ENCODE measurements at regions not wholly inside any gene's neighbourhood (a gene's known extent, or its start where the extent isn't known, plus 50 kb on each side); places are given as distances from the start of the nearest gene placed in this dataset.

DNA sequence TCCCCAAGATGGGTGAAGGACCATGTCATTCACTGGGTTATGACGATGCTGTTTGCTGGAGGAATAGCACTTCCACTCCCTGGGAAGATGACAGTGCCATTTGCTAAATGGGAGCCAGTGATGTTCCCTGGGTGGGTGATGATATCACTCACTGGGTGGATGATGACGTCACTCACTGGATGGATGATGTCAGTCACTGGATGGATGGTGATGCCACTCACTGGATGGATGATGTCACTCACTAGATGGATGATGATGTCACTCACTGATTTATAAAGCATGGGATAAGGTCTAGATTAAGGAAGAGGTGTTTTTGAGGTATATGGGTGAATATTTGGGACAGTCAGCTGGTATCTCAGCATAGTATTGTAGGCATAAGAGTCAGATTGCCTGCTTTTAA is 457.2 kb downstream of the AJAP1 start:
- intact Hi-C loops (cut with micrococcal nuclease): no loop called here
- ChIA-PET CTCF (no interaction called here), POLR2A (no interaction called here)
- Mint-ChIP-seq H3K27ac (no peak overlapping the region), H3K27me3 (peaks cover 6% of the 10 kb centered on the region), H3K36me3 (ENCODE audit: low read depth) (no peaks in the 10 kb centered on the region), H3K4me3 (no peak overlapping the region), H3K9me3 (no peaks in the 10 kb centered on the region), H3K4me1 (no peaks in the 10 kb centered on the region)
- DNase-seq: no peak
- TF ChIP-seq, protein P1, sequence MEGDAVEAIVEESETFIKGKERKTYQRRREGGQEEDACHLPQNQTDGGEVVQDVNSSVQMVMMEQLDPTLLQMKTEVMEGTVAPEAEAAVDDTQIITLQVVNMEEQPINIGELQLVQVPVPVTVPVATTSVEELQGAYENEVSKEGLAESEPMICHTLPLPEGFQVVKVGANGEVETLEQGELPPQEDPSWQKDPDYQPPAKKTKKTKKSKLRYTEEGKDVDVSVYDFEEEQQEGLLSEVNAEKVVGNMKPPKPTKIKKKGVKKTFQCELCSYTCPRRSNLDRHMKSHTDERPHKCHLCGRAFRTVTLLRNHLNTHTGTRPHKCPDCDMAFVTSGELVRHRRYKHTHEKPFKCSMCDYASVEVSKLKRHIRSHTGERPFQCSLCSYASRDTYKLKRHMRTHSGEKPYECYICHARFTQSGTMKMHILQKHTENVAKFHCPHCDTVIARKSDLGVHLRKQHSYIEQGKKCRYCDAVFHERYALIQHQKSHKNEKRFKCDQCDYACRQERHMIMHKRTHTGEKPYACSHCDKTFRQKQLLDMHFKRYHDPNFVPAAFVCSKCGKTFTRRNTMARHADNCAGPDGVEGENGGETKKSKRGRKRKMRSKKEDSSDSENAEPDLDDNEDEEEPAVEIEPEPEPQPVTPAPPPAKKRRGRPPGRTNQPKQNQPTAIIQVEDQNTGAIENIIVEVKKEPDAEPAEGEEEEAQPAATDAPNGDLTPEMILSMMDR (IDR thresholded peaks at IDR 0.05): no peak
- no peak for ATAC-seq (ENCODE audit: low read depth)

DNA sequence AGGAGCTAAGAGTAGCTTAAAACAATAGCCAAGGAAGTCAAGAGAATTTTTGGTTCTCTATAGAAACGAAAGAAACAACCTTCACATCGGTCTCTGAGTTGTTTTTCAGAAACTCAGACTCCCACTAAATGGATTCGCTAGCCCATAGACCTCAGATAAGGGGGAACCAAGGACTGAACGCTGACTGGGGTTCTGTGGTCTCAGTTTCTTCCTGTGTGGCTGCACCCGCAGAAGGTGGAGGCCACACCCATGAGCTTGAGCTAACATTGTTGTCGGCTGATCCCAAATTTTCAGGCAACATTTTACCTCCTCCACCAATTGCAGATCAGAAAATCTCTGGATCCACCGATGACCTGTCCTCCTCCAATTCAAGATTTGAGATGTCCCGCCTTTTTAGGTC is 456.1 kb downstream of the AJAP1 start:
- no peaks in the 10 kb centered on the region for H3K4me1 Mint-ChIP-seq
- H3K27ac Mint-ChIP-seq: no peak overlapping the region
- POLR2A ChIA-PET: no interaction called here
- intact Hi-C loops (cut with micrococcal nuclease): no loop called here
- no peaks in the 10 kb centered on the region for H3K9me3 Mint-ChIP-seq
- H3K27me3 Mint-ChIP-seq: peaks cover 6% of the 10 kb centered on the region
- TF ChIP-seq, protein P1 (IDR thresholded peaks at IDR 0.05): no peak
- H3K4me3 Mint-ChIP-seq: no peak overlapping the region
- H3K36me3 Mint-ChIP-seq (ENCODE audit: low read depth): no peaks in the 10 kb centered on the region
- CTCF ChIA-PET: no interaction called here
- ATAC-seq (ENCODE audit: low read depth): no peak
- DNase-seq: no peak

DNA sequence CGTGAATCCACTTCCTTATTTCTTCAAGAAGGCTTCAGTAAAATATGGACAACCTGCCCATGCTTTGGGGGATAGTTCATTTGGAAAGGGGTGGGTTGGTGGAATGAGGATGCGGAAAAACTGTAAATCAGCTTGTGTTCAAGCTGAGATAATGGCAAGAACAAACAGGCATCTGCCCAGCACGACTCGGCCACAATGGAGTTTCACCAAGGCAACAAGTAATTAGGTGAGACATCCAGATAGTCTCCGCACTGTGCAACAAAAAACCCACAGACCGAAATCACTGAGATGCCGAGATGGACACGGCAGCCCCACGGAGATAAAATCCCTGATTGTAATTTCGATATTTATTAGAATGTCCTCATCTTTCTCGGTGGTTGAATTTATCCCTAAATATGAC is 455.2 kb downstream of the AJAP1 start:
- ATAC-seq (ENCODE audit: low read depth): no peak
- intact Hi-C loops (cut with micrococcal nuclease): no loop called here
- Mint-ChIP-seq H3K9me3 (no peaks in the 10 kb centered on the region), H3K27ac (no peak overlapping the region), H3K4me1 (no peaks in the 10 kb centered on the region), H3K27me3 (peaks cover 6% of the 10 kb centered on the region), H3K36me3 (ENCODE audit: low read depth) (no peaks in the 10 kb centered on the region), H3K4me3 (no peak overlapping the region)
- POLR2A ChIA-PET: no interaction called here
- DNase-seq: no peak
- CTCF ChIA-PET: no interaction called here
- TF ChIP-seq, protein P1 (IDR thresholded peaks at IDR 0.05): no peak

DNA sequence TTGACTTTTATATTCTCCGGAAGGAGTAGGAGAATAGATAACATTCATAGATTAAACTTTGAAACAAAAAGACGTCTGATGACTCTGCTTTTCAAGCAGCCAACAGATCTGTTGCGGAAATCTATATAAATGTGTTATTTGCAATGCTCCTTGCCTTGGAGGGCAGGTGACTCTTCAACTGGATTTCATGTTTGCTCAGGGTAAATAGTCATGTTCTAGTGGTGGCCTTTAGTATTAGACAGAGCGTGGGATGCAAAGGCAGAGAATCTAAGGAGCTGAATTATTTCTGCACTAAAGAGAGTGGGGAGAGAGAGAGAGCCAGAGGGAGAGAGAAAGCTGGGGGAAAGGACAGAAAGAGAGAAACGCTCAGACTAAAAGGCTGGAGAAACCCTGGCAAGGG is 454.3 kb downstream of the AJAP1 start:
- Mint-ChIP-seq H3K27me3 (peaks cover 6% of the 10 kb centered on the region), H3K4me3 (no peak overlapping the region), H3K36me3 (ENCODE audit: low read depth) (no peaks in the 10 kb centered on the region), H3K4me1 (no peaks in the 10 kb centered on the region), H3K27ac (no peak overlapping the region), H3K9me3 (no peaks in the 10 kb centered on the region)
- DNase-seq (no peak), ATAC-seq (ENCODE audit: low read depth) (no peak)
- intact Hi-C loops (cut with micrococcal nuclease): no loop called here
- POLR2A ChIA-PET: no interaction called here
- TF ChIP-seq, protein P1 (IDR thresholded peaks at IDR 0.05): no peak
- CTCF ChIA-PET: no interaction called here

DNA sequence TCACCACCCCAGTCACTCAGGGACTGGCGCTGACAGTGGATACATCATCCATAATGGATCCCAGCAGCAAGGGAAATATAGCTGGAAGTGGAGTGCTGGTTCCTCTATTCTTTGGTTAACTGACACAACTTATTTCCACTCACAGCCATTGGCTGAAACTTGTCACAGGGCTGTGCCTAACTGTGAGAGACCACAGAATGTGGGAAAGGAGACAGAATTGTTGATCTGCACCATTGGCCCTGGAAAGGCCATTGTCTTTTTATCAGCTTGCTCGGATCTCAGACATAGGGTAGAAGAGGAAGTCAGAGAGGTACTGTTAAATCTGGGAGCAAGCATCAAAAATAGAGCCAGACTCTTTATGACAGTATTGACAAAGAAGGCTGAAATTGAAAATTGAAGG is 451.3 kb downstream of the AJAP1 start:
- Mint-ChIP-seq H3K4me1 (no peaks in the 10 kb centered on the region), H3K4me3 (no peak overlapping the region)
- no peak for DNase-seq

More for the DNA sequence above, 451.3 kb downstream of the AJAP1 start:
- Mint-ChIP-seq H3K27ac (no peak overlapping the region), H3K27me3 (peaks cover 6% of the 10 kb centered on the region), H3K36me3 (ENCODE audit: low read depth) (no peaks in the 10 kb centered on the region), H3K9me3 (peaks cover 4% of the 10 kb centered on the region)
- TF ChIP-seq, protein P1 (IDR thresholded peaks at IDR 0.05): no peak
- ATAC-seq (ENCODE audit: low read depth): no peak
- ChIA-PET POLR2A (no interaction called here), CTCF (no interaction called here)
- intact Hi-C loops (cut with micrococcal nuclease): no loop called here

Data from activated B cell treated with CpG ODN at 0.5 μM for 24 hours (primary cell).